ENCODE measurements at regions not wholly inside any gene's neighbourhood (a gene's known extent, or its start where the extent isn't known, plus 50 kb on each side); places are given as distances from the start of the nearest gene placed in this dataset.
"Not testable (repeated sequence)": the region's sequence is repeated elsewhere in the genome, so short reads cannot be mapped to it uniquely, and the experiment has no call there.

DNA sequence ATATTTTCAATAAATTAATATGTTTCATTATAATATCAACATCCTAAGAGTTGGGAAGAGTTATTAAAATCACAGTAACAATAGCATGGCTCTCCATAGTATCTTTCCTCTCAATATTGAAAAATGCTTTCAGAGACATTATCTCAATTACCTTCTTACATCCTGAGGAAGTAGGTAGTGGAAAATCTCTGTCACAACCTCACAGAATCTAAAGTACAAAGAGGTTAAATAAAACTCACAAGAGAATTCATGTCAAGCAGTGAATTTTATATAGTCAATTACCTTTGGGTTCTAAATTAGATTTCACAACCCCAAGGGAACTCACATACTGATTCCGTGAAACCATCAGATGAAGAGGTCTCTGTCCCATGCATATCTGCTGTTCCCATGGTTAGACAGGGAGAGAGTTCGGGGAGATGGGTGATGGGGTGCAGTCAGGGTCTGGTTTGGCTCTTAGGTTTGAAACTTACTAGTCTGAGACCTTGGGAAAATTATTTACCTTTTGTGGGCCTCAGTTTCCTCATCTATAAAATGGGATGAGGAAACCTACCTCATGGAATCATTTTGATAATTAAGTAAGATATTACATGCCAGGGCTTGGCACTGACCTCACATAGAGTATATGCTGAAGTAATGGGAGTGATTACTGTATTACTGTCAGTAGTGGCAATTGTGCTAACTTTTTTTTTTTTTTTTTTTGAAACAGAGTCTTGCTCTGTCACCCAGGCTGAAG, 74.0 kb upstream of the SNX9 start:
- DNase-seq = no peak
- Mint-ChIP-seq H3K27me3 (no peaks in the 10 kb centered on the region), H3K9me3 (peaks cover 25% of the 10 kb centered on the region), H3K4me1 (ENCODE audit: low read depth) (peaks cover 56% of the 10 kb centered on the region), H3K4me3 (no peak overlapping the region), H3K27ac (peak overlapping the region; percentile 81), H3K36me3 (ENCODE audit: low read depth) (peaks cover 7% of the 10 kb centered on the region)
- ATAC-seq = peak; percentile 66
- CTCF ChIA-PET = no interaction called here
- POLR2A ChIA-PET = no interaction called here
- intact Hi-C loops (cut with micrococcal nuclease) = no loop called here
- TF ChIP-seq, protein P1, sequence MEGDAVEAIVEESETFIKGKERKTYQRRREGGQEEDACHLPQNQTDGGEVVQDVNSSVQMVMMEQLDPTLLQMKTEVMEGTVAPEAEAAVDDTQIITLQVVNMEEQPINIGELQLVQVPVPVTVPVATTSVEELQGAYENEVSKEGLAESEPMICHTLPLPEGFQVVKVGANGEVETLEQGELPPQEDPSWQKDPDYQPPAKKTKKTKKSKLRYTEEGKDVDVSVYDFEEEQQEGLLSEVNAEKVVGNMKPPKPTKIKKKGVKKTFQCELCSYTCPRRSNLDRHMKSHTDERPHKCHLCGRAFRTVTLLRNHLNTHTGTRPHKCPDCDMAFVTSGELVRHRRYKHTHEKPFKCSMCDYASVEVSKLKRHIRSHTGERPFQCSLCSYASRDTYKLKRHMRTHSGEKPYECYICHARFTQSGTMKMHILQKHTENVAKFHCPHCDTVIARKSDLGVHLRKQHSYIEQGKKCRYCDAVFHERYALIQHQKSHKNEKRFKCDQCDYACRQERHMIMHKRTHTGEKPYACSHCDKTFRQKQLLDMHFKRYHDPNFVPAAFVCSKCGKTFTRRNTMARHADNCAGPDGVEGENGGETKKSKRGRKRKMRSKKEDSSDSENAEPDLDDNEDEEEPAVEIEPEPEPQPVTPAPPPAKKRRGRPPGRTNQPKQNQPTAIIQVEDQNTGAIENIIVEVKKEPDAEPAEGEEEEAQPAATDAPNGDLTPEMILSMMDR (IDR thresholded peaks at IDR 0.05) = no peak

DNA sequence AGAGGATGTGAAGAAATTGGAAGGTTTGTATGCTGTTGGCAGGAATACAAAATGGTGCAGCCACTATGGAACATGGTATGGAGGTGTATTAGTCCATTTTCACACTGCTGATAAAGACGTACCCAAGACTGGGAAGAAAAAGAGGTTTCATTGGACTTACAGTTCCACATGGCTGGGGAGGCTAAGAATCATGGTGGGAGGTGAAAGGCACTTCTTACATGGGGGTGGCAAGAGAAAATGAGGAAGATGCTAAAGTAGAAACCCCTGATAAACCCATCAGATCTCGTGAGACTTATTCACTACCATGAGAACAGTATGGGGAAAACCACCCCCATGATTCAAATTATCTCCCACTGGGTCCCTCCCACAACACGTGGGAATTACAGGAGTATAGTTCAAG, 72.1 kb upstream of the SNX9 start:
- ATAC-seq; POLR2A ChIA-PET; H3K27ac Mint-ChIP-seq; intact Hi-C loops (cut with micrococcal nuclease); CTCF ChIA-PET; H3K27me3 Mint-ChIP-seq; DNase-seq; H3K36me3 Mint-ChIP-seq (ENCODE audit: low read depth); H3K4me3 Mint-ChIP-seq: not testable (repeated sequence)
- peaks cover 75% of the 10 kb centered on the region for H3K4me1 Mint-ChIP-seq (ENCODE audit: low read depth)
- peaks cover 25% of the 10 kb centered on the region for H3K9me3 Mint-ChIP-seq

DNA sequence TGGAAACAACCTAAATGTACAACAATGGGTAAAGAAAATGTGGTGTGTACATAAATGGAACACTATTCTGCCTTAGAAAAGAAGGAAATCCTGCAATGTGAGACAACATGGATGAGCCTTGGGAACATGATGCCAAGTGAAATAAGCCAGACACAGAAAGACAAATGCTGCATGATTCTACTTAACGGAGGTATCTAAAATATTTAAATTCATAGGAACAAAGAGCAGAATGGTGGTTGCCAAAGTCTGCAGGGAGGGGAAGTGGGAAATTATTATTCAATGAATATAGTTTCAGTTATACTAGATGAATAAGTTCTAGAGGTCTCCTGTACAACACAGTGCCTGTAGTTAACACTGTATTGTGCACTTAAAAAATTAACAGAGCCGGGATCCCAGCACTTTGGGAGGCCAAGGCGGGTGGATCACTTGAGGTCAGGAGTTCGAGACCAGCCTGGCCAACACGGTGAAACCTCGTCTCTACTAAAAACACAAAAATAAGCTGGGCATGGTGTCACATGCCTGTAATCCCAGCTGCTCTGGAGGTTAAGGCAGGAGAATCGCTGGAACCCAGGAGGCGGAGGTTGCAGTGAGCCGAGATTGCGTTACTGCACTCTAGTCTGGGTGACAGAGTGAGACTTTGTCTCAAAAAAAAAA, 71.4 kb upstream of the SNX9 start:
- peaks cover 25% of the 10 kb centered on the region for H3K9me3 Mint-ChIP-seq
- intact Hi-C loops (cut with micrococcal nuclease) = no loop called here
- peak; percentile 19 for ATAC-seq
- TF ChIP-seq, protein P1 (IDR thresholded peaks at IDR 0.05) = no peak
- ChIA-PET CTCF (no interaction called here), POLR2A (no interaction called here)
- no peaks in the 10 kb centered on the region for H3K27me3 Mint-ChIP-seq
- H3K27ac Mint-ChIP-seq = peak overlapping the region; percentile 32
- no peak overlapping the region for H3K4me3 Mint-ChIP-seq
- H3K36me3 Mint-ChIP-seq (ENCODE audit: low read depth) = peaks cover 7% of the 10 kb centered on the region
- H3K4me1 Mint-ChIP-seq (ENCODE audit: low read depth) = peaks cover 82% of the 10 kb centered on the region
- no peak for DNase-seq

DNA sequence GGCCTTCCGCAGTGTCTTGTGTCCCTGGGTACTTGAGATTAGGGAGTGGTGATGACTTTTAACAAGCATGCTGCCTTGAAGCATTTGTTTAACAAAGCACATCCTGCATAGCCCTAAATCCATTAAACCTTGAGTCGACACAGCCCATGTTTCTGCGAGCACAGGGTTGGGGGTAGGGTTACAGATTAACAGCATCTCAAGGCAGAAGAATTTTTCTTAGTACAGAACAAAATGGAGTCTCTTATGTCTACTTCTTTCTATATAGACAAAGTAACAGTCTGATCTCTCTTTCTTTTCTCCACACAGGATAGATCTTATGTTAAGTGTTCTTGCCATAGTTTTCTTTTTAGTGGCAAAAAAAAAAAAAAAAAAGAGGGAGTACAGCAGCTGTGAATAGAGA, 70.2 kb upstream of the SNX9 start:
- POLR2A ChIA-PET; ATAC-seq; DNase-seq; H3K36me3 Mint-ChIP-seq (ENCODE audit: low read depth); intact Hi-C loops (cut with micrococcal nuclease); H3K27ac Mint-ChIP-seq; H3K4me3 Mint-ChIP-seq; CTCF ChIA-PET; H3K27me3 Mint-ChIP-seq: not testable (repeated sequence)
- Mint-ChIP-seq H3K9me3 (peaks cover 25% of the 10 kb centered on the region), H3K4me1 (ENCODE audit: low read depth) (peaks cover 89% of the 10 kb centered on the region)

DNA sequence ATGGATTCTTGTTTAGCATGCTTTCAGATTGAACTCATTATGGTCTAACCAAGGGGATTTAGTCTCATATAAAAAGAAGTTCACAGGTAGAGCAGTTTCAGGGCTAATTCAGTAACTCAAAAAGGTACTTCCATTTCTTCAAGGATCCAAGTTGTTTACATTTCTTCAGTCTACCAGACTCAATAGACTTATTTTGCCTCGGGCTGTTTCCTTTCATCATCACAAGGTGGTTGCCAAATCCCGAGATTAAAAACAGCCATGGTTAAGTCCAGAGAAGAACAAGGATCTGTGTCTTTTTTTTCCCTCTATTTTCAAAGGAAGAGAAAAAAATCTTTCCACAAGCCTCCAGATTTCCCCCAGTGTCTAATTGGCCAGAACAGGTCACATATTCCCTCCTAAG, 69.8 kb upstream of the SNX9 start:
- TF ChIP-seq, protein P1 (IDR thresholded peaks at IDR 0.05) = no peak
- Mint-ChIP-seq H3K4me1 (ENCODE audit: low read depth) (peaks cover 92% of the 10 kb centered on the region), H3K27ac (peak overlapping the region; percentile 17), H3K4me3 (no peak overlapping the region), H3K27me3 (no peaks in the 10 kb centered on the region), H3K9me3 (peaks cover 25% of the 10 kb centered on the region), H3K36me3 (ENCODE audit: low read depth) (peaks cover 7% of the 10 kb centered on the region)
- POLR2A ChIA-PET = interaction anchor here (3.5 kb wide), 1 partner anchor 11 kb away, joined by 28 read pairs; no protein-coding TSS in a partner anchor
- CTCF ChIA-PET = no interaction called here
- no peak for ATAC-seq
- intact Hi-C loops (cut with micrococcal nuclease) = no loop called here
- no peak for DNase-seq

DNA sequence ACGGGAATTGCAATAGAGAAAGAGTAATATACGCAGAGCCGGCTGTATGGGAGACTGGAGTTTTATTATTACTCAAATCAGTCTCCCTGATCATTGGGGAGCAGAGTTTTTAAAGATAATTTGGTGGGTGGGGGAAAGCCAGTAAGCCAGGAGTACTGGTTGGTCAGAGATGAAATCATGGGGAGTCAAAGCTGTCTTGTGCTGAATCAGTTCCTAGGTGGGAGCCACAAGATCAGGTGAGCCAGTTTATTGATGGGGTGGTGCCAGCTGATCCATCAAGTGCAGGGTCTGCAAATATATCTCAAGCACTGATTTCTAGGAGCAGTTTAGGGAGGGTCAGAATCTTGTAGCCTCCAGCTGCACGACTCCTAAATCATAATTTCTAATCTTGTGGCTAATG, 69.2 kb upstream of the SNX9 start:
- DNase-seq; intact Hi-C loops (cut with micrococcal nuclease); H3K27me3 Mint-ChIP-seq; H3K36me3 Mint-ChIP-seq (ENCODE audit: low read depth); H3K4me3 Mint-ChIP-seq; ATAC-seq: not testable (repeated sequence)
- ChIA-PET CTCF (interaction anchor here (0.8 to 1.0 kb wide), 2 partner anchors 50 to 273 kb away, joined by 3 to 4 read pairs; no protein-coding TSS in a partner anchor), POLR2A (interaction anchor here (0.6 to 3.5 kb wide), 2 partner anchors 10 to 71 kb away, joined by 4 to 28 read pairs; no protein-coding TSS in a partner anchor)
- Mint-ChIP-seq H3K4me1 (ENCODE audit: low read depth) (peaks cover 92% of the 10 kb centered on the region), H3K9me3 (peaks cover 25% of the 10 kb centered on the region), H3K27ac (peak overlapping the region; percentile 17)
